DMS79 treated with DMSO at 0.1 percent for 48 hours (cell line): ENCODE measurements at regions not wholly inside any gene's neighbourhood (a gene's known extent, or its start where the extent isn't known, plus 50 kb on each side); places are given as distances from the start of the nearest gene placed in this dataset.

ENCODE experiments used
- DNase-seq: peaks from one replicate; lab custom pipeline; 2025; lab: John Stamatoyannopoulos, UW

DNA sequence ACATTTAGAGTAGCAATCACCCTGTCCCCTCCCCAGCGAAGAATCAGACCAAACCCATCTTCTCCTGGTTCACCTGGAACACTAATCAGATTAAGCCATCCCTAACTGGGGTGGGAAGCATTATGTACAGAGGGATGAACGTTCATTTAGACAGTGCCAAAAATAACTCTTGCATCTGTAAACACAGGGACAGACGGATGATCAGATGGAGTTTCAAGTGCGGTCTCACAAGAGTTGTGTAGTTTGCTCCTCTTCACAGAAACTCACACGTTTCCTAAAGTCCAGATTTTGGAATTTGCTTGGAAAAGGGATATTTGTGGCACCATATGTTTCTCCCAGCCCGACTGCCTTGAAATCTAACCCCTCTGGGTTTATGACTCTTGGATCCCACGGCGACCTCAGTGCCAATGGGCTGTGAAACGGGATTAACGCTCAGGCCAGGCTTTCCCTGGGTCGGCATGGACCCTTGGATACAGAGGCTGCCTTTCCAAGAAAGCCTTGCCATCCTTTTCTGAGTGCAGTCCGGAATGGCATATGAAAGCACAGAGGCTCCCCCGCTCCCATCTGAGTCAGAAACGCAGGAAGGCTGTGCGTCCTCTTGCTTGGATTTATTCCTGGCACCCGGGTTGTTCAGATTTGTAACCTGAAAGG lies 293.2 kb upstream of the HABP2 start:
- DNase-seq = no peak

DNA sequence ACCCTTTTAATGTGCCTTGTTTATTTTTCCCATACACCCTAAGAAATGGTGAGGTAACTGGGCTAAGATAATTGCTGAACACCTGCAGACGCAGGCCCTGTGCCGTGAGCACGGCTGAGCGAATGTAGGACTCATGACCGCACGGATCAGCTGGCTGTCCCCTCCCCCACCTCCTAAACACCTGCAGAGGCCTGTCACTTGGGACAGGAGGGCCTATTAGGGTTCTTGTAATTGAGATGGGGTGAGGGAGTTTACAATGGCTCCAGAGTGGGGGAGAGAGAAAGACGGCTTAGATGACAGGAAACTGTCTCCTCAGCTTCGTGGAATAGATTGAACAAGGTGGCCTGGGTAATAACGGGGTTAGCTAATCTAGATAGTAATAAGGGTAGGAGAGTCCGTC lies 291.7 kb upstream of the HABP2 start:
- no peak for DNase-seq

DNA sequence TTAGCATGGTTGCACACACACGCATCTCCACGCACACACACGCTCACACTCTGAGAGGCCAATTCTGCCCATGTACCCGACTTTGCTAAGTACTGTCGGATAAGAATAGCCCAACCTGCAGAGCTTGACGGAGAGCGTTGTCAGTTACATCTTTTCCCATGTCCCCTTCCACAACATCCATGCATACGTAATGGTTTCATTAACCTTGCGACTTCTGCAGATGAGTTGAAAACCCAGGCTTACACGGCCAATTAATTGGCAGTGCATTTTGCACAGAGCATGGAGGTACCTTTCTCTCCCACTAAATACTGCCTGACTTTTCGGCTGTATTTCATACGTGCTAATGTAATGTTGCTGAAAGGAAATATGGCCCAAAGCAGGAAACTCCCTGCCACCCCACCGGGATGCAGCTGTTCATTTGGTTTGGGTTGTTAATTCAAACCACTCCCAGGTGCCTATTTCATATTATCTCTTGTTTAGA lies 291.2 kb upstream of the HABP2 start:
- no peak for DNase-seq

DNA sequence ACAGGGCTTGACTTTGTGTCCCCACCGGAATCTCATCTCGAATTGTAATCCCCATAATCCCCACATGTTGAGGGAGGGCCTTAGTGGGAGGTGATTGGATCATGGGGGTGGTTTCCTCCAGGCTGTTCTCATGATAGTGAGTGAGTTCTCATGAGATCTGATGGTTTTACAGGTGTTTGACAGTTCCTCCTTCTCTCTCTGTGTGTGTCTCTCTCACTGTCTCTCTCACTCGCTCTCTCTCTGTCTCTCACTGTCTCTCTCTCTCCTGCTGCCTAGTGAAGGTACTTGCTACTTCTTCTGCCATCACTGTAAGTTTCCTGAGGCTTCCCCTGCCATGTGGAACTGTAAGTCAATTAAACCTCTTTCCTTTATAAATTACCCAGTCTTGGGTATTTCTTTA lies 289.8 kb upstream of the HABP2 start:
- no peak for DNase-seq

DNA sequence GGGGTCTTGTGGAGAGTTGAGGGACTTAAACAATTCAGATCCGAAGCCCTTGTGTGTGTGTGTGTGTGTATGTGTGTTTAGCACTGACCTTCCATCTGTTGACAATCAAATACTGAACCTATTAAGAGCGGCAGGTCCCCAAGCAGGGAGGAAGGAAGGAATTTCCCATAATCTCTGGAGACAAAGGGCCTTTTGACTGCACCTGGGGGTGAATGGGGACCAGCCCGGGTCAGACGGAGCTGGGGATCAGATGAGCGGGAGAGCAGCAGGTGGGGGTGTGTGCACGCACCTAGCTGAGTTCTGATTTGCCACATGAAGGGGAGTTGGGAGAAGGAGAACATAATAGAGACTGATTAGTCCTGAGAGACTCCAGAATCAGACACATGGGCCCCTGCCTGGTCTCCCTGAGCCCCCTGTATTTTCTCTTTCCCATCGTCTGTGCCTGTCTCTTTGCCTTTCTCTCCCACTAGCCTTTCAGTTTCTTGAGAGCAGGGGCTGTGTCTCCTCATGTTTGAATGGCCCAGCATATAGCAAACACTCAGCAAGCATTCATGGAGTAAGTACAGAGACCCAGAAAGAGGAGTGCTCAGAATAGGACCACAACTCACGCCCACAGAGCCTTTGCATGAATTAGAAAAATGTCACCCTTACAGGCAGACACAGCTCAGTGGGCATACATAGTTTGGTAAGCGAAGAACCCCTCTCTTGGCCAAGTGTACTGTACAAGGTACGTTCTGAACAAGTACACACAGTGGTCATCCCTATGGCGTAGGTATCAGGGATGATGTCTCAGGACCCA lies 288.3 kb upstream of the HABP2 start:
- no peak for DNase-seq

DNA sequence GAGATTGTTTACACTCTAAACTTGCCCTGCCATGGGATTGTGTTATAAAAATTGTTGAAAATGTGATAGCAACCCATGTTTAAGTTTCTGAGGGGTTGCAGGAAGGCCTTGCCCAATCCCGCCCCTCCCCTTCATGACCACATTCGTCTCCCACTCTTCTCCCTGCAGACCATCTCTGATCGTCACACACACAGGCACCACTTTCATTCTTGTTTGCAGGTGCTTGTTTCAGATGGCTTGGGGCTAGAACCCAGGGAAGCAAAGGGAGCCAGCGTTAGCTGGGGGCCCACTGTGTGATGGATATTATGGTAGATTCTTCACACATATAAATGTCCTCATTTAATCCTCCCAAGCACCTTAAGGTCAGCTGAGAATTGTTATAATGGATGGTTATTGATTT lies 286.7 kb upstream of the HABP2 start:
- DNase-seq = no peak

DNA sequence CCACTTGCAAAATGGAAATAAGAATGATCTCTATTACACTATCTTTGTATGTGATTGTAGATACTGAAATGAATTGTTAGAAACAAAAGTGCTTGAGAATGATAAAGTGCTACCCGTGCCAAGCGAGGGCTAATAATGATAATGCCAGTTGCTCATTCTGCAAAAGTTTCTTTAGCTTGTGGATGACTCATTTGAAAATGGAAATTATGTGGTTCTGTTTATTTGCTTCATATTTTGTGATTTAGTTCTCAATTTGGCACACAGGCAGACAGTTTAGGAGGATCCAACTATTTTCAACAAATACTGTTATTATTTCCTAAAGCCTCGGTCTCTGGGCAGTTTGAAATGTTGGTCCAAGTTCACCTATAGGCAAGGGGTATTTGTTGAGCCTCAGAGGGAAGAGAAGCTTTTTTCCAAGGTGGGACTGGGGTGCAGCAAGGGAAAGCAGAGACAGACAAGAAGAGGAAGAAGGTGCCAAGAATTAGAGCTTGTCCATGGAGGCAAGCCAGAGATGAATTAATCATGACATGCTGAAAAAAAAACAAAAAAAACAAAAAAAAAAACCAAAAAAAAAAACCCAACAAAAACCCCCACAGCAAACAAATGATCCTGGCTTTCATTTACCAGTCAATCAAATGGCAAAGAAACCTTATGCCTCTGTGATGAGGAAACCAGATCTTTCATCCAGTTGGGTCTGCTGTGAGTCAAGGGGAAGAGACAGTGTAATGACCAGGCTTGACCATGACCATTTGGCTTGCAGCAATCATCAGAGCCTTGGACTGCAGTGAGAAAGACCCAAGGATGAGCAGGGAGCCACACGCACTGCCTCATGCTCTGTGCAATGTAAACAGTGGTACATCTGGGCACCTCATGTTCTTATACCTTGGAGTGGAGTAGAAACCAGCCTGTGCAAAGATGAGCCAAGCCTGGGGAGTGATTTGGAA lies 285.0 kb upstream of the HABP2 start:
- no peak for DNase-seq

DNA sequence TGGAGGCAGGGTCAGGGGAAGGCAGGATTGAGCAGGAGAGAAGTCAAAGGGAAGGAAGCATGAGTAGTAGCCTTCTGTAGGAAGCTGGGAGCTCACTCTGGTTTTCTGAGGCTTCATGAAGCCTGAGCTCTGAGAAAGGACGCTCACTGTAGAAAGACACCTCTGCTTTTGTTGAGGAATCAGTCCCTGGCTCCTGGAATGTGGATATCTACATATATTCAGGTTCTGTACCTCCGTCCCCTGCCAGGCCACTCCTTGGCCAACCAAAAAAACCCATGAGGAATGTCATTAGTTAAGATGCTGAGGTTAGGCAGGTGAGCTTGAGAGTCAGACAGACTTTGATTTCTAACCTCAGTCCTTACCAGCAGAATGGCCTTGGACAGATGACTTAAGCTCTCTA lies 283.5 kb upstream of the HABP2 start:
- DNase-seq = no peak

DNA sequence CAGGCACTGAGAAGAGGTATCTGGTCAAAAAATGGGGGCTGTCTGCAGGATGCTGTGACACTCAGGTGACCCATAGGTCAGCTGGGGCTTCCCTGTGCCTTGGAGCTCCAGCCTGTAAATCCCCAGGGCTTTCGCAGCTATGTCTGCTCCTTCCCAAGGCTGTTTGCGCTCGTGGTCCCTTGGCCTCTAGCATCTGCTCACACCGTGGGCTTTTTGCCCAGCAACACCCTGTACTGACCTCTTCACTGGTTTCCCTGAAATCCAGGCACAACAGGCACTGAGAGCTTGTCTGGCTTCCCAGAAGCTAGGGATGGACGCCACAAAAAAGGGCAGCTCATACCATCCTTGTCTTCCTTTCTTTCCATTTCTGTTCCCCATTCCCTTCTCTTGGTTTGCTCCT lies 280.3 kb upstream of the HABP2 start:
- no peak for DNase-seq

DNA sequence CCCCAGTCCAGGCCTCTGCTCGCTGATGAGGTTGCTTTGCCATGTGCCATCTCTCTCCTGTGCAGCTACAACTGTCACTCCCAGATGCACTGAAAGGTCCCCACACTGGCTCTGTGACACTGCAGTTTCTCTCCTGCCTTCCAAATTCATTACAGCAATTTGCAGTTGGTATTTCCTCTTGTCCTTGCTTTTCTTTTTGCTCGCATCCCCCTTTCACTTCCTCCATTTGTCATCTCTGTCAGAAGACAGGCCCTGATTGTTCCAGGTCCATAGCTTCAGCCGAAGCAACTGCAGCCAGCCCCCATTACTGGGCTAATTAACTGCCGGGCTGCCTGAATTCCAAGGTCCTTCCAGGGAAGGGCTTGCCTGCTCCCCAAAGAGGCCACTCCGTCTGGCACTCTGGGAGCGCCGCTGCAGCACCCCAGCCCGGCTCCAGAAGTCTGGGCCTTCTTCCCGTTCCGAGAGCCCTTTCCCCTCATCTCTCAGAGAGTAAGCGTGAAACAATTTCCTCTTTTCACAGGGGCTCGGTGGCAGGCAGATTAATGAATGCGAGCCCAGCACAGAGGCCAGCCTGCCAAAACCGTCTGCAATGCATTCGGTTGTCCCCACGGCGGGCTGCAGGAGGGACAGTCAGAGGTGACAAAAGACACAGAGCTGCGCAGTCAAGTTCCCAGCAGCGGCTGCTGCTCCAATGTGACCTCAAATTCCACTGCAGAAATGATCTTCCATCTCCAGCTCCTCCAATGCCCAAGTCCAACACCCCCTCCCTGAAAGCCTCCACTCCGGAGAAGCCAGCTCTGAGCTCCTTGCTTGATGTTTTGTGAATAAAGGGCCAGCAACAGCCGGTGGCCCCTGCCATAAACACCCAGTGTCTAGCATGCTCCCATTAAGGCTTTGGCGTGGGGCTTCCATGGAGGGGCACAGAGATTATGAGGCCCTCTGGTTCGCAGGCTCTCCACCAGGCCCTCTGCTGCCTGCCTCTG lies 279.4 kb upstream of the HABP2 start:
- DNase-seq = no peak

DNA sequence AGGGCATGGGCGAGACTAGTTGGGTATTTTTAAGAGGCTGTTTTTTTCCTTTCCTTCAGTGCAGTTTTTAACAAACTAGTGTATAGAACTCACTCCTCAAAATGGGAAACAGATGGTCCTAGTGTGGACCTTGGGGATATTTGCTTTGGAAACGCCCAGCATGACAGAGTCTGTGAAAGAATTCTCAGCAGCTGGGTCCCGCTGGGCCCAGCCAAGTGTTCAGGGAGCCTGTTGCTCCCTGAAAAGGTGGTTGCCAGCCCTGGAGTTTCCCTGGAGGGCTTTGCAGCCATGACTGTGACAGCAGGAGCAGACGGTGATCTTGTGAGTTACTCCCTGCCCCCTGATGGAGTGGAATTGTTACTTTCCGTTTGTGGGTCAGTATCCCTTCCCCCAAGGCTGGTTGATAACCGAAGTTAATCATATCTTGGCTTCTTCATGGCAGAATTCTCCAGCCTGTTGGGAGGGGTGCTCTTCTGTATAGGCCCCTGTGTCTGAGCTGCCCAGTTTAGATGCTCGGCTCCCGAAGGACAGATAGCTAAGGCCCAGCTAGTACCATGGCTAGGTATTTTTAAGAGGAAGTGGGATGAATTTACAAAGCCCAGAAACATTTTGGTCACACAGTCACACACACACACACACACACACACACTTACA lies 278.6 kb upstream of the HABP2 start:
- DNase-seq = no peak

DNA sequence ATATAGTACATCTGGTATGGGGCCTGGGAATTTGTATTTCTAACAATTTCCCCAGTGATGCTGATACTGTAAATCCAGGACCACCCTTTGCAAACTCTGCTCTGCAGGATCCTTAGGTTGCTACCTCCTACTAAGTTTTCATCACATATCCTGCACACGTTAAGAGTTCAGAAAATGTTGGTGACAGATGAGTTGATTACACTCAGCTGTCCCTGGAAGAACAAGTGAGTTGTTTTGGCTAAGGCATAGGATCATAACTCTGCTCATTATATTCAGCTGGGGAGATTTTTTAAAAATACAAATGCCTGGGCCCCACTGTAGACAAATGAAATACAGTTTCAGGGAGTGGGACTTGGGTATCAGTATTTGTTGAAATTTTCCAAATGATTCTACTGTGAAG lies 274.6 kb upstream of the HABP2 start:
- no peak for DNase-seq

DNA sequence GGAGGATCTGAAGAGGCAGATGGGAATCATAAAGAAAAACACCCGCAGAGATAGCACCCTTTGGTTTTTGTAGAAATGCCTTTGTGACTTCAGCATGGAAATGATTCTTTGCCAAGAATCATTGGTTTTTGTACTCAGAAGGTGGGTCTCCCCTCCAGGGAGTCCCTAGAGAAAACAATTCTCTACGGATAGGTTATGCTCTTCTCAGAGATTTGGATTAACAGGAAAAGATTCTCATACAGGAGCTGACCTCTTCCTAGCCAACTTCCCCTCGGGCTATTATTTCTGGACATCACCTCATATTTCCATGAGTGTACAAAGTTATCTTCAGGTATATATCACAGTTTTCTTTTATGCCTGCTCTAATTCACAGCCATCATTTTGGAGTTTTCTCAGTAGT lies 274.2 kb upstream of the HABP2 start:
- no peak for DNase-seq

DNA sequence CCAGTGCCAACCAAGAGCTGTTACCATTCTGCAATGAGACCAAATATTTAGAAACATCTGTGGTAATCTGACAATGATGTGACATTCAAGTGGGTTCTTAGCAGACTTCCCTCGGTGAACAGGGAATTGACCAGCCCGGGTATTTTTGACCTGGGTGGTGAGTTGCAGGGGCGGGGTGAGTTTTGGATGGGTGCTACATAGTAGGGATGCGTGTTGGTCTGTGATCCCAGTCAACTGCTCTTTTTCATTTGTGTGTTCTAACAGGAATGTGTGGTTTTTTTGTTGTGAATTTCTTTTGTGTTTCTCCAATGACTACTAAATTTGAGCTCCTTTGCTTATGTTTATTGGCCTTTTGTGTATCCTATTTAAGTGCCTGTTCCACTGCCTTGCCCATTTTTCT lies 273.6 kb upstream of the HABP2 start:
- no peak for DNase-seq

DNA sequence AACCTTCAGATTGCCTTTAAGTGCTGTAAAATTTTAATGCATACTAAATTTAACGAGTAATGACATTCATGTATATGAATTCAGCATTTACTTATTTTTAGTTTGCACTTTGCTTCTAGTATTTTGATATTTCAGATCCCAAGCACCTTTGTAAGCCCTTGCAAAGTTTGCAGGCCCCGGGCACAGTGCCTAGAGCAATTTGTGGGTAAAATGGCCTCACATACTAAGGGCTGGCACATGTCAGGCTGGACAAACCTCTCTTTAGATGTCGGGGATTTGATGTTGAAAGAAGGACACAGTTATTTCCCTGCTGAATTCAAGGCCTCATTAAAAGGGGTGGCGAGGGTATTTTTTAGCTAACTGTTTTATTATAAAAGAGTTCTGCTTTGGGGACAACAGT lies 270.3 kb upstream of the HABP2 start:
- DNase-seq = no peak

DNA sequence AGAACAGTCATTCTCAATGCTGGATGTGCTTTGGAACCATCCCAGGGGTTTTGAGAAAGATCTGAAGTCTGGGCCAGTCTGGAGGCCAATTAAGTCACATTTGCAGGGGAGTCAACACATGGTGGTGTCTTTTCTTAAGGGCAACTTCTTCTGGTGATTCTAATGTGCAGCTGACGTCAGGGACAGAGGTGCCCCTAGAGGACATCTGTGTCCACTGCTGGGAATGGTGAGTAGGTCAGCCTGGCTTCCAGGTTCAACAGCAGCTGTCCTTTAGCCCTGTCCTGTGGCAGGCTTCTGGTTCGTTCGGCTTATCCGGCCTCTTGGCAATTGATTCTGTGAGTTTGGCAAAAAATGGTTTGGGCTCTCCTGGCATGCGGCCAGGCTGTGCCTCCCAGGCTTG lies 269.7 kb upstream of the HABP2 start:
- DNase-seq = no peak

DNA sequence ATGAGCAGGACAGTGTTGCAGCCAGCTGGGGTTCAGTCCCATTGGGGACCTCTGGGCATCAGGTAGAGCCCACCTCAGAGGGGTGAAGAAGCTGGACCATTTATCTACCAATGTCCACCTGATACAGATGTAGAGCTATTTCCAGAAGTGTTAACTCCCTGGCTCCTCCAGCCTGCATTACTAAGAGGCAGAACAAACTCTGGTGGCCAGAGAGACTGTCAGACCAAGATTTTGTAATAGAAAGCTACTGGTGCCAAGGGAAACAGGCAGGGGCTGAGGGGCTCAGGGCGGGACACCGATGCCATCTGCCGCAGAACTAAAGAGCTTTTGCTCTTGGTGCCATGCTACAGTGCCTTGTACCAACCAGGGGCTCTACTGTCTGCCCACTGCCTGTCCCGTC lies 268.2 kb upstream of the HABP2 start:
- DNase-seq = no peak

DNA sequence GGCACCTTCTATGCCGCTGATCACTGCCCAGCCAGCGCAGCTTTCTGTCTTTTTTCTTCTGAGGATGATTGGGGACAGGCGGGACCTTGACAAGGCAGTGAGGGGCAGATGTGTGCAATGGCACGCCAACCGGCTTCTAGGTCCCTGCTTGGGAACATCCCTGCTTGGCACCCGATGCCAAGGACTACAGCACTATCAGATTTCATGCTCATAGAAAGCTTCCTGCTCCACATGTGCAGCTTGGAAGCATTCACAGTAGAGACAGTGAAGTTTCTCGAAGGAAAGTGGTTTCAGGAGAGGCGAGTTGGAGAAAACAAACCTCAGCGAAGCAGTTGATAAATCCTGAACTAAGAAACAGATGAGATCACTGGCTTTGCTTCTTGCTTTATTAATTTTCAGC lies 267.5 kb upstream of the HABP2 start:
- no peak for DNase-seq

DNA sequence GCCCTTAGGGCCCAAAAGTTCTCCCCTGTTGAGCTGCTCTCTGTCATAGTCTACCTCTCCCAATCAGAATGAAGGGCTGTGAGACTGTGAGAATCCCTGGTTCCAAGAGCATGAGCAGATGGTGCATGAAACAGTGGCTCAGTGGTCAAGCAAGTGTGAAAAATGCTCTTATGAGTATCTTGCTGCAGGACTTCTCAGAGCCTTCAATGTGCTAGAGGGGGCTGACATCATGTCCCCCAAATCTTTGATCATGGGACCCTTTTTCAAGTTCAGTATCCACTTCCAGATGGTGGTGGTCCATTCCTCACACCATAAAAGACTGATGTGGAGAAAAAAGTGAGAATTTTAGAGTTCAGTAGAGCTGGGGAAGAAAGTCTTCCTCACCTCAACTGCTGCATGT lies 265.3 kb upstream of the HABP2 start:
- DNase-seq = no peak

DNA sequence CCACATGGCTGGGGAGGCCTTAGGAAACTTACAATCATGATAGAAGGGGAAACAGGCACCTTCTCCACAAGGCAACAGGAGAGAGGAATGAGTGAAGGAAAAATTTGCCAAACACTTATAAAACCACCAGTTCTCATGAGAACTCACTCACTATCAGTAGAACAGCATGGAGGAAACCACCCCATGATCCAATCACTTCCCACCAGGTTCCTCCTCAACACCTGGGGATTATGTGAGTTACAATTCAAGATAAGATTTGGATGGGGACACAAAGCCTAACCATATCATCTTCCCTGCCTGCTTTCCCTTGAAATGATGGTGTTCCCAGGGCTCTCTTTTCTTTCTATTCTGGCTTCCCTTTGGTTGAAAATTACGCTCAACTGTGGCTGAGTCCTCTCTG lies 262.7 kb upstream of the HABP2 start:
- no peak for DNase-seq

DNA sequence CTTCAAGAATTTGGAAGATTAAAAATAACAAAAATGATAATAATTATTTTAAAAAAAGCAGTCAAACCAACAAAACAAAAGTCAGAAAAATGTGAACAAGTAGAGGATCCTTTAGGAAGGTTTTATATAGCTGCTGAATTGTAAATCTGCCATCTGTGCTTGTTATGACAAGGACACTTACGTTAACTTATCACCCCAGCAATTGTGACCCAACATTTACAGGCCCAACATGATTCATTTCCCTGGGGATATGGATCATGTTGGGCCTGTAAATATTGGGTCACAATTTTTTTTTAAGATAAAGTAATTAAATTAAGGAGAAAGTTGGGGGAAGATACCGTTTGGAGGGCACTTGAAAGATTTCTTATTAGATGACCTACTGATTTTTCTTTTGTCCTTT lies 261.4 kb upstream of the HABP2 start:
- DNase-seq = no peak
